Uterus (tissue), 3 donors: ENCODE measurements at regions not wholly inside any gene's neighbourhood (a gene's known extent, or its start where the extent isn't known, plus 50 kb on each side); places are given as distances from the start of the nearest gene placed in this dataset. TPM values are rescaled to one million over a fixed set of nuclear protein-coding genes. Genes with fewer than 3 reads are reported as not detected.

Source experiments
- DNase-seq, 2 donors: peaks; one replicate each; pipeline ENCODE4 v3.0.0-alpha.2; 2019 to 2020
- H3K27ac ChIP-seq, 2 donors: fragments of 200-600 bp; sonication (generic); 1 replicate in 1 of 2; 2 replicates in 1 of 2; pipeline ENCODE4 v1.5.1; 2016 to 2018
- H3K27me3 ChIP-seq, 2 donors: fragments of 200-600 bp; sonication (generic); one replicate each; pipeline ENCODE4 v1.5.1; 2018 to 2019; ENCODE audit warnings: control low read depth in 1 of 2
- H3K36me3 ChIP-seq, 2 donors: fragments of 200-600 bp; sonication (generic); one replicate each; pipeline ENCODE4 v1.5.1; 2019; ENCODE audit warnings: control low read depth in 1 of 2
- H3K4me1 ChIP-seq, 2 donors: fragments of 200-600 bp; sonication (generic); one replicate each; pipeline ENCODE4 v1.5.1; 2018 to 2019; ENCODE audit warnings: control low read depth in 1 of 2
- H3K4me3 ChIP-seq, 2 donors: fragments of 200-600 bp; sonication (generic); 1 replicate in 1 of 2; 2 replicates in 1 of 2; pipeline ENCODE4 v1.5.1; 2018 to 2019; ENCODE audit warnings: mild to moderate bottlenecking in 1 of 2
- H3K9me3 ChIP-seq, 2 donors: fragments of 200-600 bp; sonication (generic); one replicate each; pipeline ENCODE4 v1.5.1; 2019; ENCODE audit warnings: control low read depth in 1 of 2
- CTCF ChIP-seq, 4 experiments: fragments of 200-600 bp in 2 of 4; fragments of 450-650 bp in 2 of 4; sonication (generic) in 2 of 4; IDR thresholded peaks; one replicate each; pipeline ENCODE4 v1.5.1; 2016 to 2019; ENCODE audit warnings: antibody characterized with exemption in 4 of 4, mild to moderate bottlenecking in 2 of 4, moderate library complexity in 1 of 4
- POLR2A ChIP-seq, 2 donors: fragments of 450-650 bp; IDR thresholded peaks; one replicate each; pipeline ENCODE4 v1.6.1; 2016; ENCODE audit warnings: antibody characterized with exemption in 2 of 2, mild to moderate bottlenecking in 1 of 2, moderate library complexity in 1 of 2
- intact Hi-C: fragments of 100-400 bp; cut with DNase I; formaldehyde crosslinking; loops from one replicate; pipeline ENCODE4 v1.15.1; 2023; ENCODE audit warnings: low total_unique reads
- small RNA-seq: library from RNA; depleted of rRNA; stranded (forward); fragments of <200 nt; gene quantifications from one replicate; pipeline ENCODE3, GENCODE V24; 2016
- donor health status: DM: yes; HTN: yes; CAD: no.

GRCh38 chr5:59959330-59959729, 65.8 kb upstream of the PDE4D start:
- no peak for DNase-seq
- Histone ChIP-seq H3K36me3 (no peaks in the 10 kb centered on the region), H3K4me3 (no peak overlapping the region), H3K27me3 (no peaks in the 10 kb centered on the region), H3K4me1 (no peaks in the 10 kb centered on the region), H3K27ac (no peak overlapping the region), H3K9me3 (no peaks in the 10 kb centered on the region)
- intact Hi-C loops: no loop called here
- TF ChIP-seq CTCF (IDR thresholded peaks at IDR 0.05) (no peak), POLR2A (IDR thresholded peaks at IDR 0.05) (no peak)

- no peaks in the 10 kb centered on the region for H3K9me3 ChIP-seq
- no peak for DNase-seq
- H3K4me3 ChIP-seq: no peak overlapping the region
- no peaks in the 10 kb centered on the region for H3K27me3 ChIP-seq
- TF ChIP-seq CTCF (IDR thresholded peaks at IDR 0.05) (no peak), POLR2A (IDR thresholded peaks at IDR 0.05) (no peak)
- H3K4me1 ChIP-seq: no peaks in the 10 kb centered on the region
- intact Hi-C loops: no loop called here
- H3K27ac ChIP-seq: no peak overlapping the region
- no peaks in the 10 kb centered on the region for H3K36me3 ChIP-seq
These were observed 62.7 kb upstream of the PDE4D start for GRCh38 chr5:59956130-59956783.

GRCh38 chr5:59955241-59955640, 61.7 kb upstream of the PDE4D start:
- DNase-seq: no peak
- no peak overlapping the region for H3K4me3 ChIP-seq
- intact Hi-C loops: no loop called here
- H3K9me3 ChIP-seq: no peaks in the 10 kb centered on the region
- no peak overlapping the region for H3K27ac ChIP-seq
- H3K4me1 ChIP-seq: no peaks in the 10 kb centered on the region
- no peak for TF ChIP-seq CTCF (IDR thresholded peaks at IDR 0.05)
- TF ChIP-seq POLR2A (IDR thresholded peaks at IDR 0.05): no peak
- no peaks in the 10 kb centered on the region for H3K36me3 ChIP-seq
- no peaks in the 10 kb centered on the region for H3K27me3 ChIP-seq

- Histone ChIP-seq H3K36me3 (no peaks in the 10 kb centered on the region), H3K4me3 (no peak overlapping the region), H3K27me3 (no peaks in the 10 kb centered on the region), H3K4me1 (no peaks in the 10 kb centered on the region), H3K27ac (no peak overlapping the region), H3K9me3 (no peaks in the 10 kb centered on the region)
- intact Hi-C loops: no loop called here
- DNase-seq: no peak
- TF ChIP-seq POLR2A (IDR thresholded peaks at IDR 0.05) (no peak), CTCF (IDR thresholded peaks at IDR 0.05) (no peak)
These were observed 50.1 kb upstream of the PDE4D start for GRCh38 chr5:59943452-59944113.

Small RNA genes lying in the stretch of these regions (small RNA-seq; reads per million reads assigned to genes)
- gene RNU6-806P: not detected
